Erythroblast (primary cell): ENCODE measurements at regions not wholly inside any gene's neighbourhood (a gene's known extent, or its start where the extent isn't known, plus 50 kb on each side); places are given as distances from the start of the nearest gene placed in this dataset.

Experiments
- GATA1 ChIP-seq: IDR thresholded peaks from 2 replicates; pipeline ENCODE4 v1.6.1; 2011; ENCODE audit warnings: low read depth, mild to moderate bottlenecking, control low read depth, low read length, moderate library complexity
- POLR2A ChIP-seq: IDR thresholded peaks from 2 replicates; pipeline ENCODE4 v1.6.1; 2011; ENCODE audit warnings: mild to moderate bottlenecking, low read length

- TF ChIP-seq POLR2A (no peak), GATA1 (no peak)
Observed at GRCh38 chr10:33487014-33487776, 152.7 kb upstream of the NRP1 start.
